ENCODE measurements at regions not wholly inside any gene's neighbourhood (a gene's known extent, or its start where the extent isn't known, plus 50 kb on each side); places are given as distances from the start of the nearest gene placed in this dataset.

DNA sequence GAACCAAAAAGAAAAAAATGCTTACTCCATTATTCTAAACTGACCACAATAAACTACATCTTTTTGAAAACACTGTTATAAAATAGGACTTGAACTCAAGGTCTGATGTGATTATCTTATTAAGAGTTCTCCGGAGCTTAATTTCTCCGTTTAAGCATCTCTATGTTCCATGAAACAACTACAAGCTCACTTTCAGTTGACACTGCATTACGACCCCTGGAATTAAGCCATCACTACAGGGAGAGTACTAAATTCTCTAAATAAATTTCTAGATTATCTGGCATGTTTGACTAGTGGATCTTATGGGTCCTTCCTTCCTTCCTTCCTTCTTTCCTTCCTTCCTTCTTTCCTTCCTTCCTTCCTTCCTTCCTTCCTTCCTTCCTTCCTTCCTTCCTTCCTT lies 249.0 kb downstream of the IKZF2 start:
- no peak for DNase-seq (ENCODE audit: low spot score)
- POLR2A ChIA-PET (ENCODE audit: low non-redundant PET) = no interaction called here
- TF ChIP-seq, protein P1, sequence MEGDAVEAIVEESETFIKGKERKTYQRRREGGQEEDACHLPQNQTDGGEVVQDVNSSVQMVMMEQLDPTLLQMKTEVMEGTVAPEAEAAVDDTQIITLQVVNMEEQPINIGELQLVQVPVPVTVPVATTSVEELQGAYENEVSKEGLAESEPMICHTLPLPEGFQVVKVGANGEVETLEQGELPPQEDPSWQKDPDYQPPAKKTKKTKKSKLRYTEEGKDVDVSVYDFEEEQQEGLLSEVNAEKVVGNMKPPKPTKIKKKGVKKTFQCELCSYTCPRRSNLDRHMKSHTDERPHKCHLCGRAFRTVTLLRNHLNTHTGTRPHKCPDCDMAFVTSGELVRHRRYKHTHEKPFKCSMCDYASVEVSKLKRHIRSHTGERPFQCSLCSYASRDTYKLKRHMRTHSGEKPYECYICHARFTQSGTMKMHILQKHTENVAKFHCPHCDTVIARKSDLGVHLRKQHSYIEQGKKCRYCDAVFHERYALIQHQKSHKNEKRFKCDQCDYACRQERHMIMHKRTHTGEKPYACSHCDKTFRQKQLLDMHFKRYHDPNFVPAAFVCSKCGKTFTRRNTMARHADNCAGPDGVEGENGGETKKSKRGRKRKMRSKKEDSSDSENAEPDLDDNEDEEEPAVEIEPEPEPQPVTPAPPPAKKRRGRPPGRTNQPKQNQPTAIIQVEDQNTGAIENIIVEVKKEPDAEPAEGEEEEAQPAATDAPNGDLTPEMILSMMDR (conservative IDR thresholded peaks at IDR 0.05; ENCODE audit: low read depth) = no peak
- no peak overlapping the region for H3K27ac ChIP-seq
- CTCF ChIA-PET = no interaction called here

DNA sequence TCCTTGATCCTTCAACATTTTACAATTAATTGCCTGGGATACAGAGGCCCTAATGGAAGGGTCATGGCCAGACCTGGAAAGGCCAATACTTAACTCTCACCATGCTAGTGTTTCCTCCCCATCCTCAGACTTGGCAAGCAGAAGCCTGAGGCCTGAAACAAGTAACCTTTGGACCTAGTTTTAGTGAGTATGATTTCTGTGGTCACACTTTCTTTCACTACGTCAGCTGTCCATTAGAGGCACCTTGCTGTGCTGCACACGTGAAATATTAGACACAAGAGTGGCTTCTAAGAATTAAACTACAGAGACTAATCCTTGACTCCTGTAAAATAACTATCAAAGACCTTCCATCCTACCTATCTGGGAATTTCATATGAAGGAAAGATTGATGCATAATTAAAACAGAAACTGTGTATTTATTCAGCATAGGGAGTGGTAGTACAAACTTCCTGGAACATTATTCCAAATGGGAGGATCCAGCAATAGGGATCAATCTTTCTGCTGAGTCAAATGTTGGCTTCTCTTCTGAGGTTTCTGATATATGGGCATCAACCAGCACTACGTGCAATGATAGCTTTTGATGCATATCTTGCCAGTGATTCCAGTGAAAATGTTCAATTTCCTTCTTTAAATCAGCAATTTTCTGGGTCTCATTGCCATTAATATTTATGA lies 249.7 kb downstream of the IKZF2 start:
- POLR2A ChIA-PET (ENCODE audit: low non-redundant PET) = no interaction called here
- TF ChIP-seq, protein P1 (conservative IDR thresholded peaks at IDR 0.05; ENCODE audit: low read depth) = no peak
- CTCF ChIA-PET = no interaction called here
- no peak for DNase-seq (ENCODE audit: low spot score)
- no peak overlapping the region for H3K27ac ChIP-seq

DNA sequence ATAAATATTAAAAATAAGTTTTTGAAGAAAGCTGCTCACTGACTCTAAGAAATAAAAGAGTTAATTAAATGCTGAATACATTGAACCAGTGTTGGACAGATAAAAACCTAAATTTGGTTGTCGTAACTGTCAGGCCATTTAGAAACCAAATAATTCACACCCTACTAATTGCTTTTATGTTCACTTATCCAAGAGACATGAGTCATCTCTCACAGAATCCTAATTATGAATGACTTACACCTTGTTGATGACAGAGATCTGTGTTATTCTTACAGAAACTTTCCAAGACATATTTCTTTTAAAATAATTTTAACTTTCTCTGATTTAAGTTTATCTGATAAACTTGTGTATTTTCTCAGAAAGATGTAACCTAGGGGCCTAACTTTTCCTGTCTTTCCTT lies 250.7 kb downstream of the IKZF2 start:
- ChIA-PET CTCF (no interaction called here), POLR2A (ENCODE audit: low non-redundant PET) (no interaction called here)
- TF ChIP-seq, protein P1 (conservative IDR thresholded peaks at IDR 0.05; ENCODE audit: low read depth) = no peak

DNA sequence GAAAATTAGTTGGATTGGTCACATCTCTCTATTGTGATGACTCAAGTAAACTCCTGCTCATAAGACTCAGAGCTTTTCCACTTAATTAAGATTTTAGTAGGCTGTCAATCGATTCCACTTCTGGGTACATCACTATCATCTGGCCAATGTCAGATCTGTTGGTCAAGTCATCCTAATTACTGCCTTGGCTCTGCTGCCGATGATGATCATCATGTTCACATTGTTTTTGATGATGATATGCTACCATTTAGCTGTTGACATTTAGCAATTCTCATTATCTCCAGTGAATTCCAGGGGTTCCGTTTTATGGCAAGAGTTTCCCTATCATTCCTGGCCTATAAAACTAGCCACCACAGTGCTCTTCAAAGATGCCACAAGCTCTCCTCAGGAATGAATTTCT lies 253.4 kb downstream of the IKZF2 start:
- ChIA-PET POLR2A (ENCODE audit: low non-redundant PET) (no interaction called here), CTCF (no interaction called here)
- no peak overlapping the region for H3K27ac ChIP-seq
- TF ChIP-seq, protein P1 (conservative IDR thresholded peaks at IDR 0.05; ENCODE audit: low read depth) = no peak
- DNase-seq (ENCODE audit: low spot score) = no peak

More for the DNA sequence above, 250.7 kb downstream of the IKZF2 start:
- DNase-seq (ENCODE audit: low spot score) = no peak
- H3K27ac ChIP-seq = no peak overlapping the region

DNA sequence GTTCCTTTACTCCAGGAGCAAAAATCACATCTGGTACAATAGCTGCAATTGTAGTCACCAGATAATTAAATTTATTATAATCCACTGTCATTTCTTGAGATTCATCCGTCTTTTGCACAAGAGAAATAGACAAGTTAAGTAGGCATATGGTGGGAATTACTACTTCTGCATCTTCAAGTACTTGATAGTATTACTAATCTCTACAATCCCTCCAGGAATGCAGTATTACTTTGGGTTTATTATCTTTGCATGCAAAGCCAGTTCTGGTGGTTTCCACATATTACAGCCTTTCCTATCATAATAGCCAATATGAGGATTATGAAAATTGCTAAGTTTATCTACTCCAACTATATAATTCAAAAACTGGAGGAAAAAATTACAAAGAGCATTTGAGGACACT lies 254.1 kb downstream of the IKZF2 start:
- no peak overlapping the region for H3K27ac ChIP-seq
- CTCF ChIA-PET = no interaction called here
- DNase-seq (ENCODE audit: low spot score) = no peak
- POLR2A ChIA-PET (ENCODE audit: low non-redundant PET) = no interaction called here
- TF ChIP-seq, protein P1 (conservative IDR thresholded peaks at IDR 0.05; ENCODE audit: low read depth) = no peak

DNA sequence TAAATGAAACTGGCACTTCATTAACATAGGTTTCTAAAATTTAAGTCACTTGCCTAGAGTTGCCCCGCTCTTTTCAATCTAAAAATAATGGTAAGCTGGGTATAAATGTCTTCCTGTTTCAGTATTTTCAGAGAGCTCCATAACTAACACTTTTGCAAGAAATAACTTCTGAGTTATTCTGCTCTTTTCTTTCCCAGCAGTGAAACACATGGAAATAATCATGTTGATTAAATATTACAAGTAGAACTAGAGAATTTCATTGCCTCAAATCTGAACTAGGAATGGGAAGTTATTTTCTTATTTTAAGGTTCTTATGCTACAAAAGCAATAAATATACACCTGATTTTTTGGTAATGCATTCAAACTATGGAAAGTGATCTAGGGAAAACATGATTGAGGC lies 257.4 kb downstream of the IKZF2 start:
- no peak for DNase-seq (ENCODE audit: low spot score)
- TF ChIP-seq, protein P1 (conservative IDR thresholded peaks at IDR 0.05; ENCODE audit: low read depth) = no peak
- ChIA-PET POLR2A (ENCODE audit: low non-redundant PET) (no interaction called here), CTCF (interaction anchor here (0.7 kb wide), 1 partner anchor 12 kb away, joined by 3 read pairs; no protein-coding TSS in a partner anchor)
- H3K27ac ChIP-seq = no peak overlapping the region

Measured in RWPE1 (cell line).